ENCODE measurements at regions not wholly inside any gene's neighbourhood (a gene's known extent, or its start where the extent isn't known, plus 50 kb on each side); places are given as distances from the start of the nearest gene placed in this dataset.
A peak's percentile ranks its signal among the peaks of the same experiment; 100 is the strongest.

- H3K9me2 ChIP-seq (replicated peaks; ENCODE audit: control insufficient read depth, low read length): no peaks in the 10 kb centered on the region
- no peaks in the 10 kb centered on the region for H4K20me1 ChIP-seq (ENCODE audit: control insufficient read depth, insufficient read depth, low read depth, low read length)
- H3K27me3 ChIP-seq (ENCODE audit: control insufficient read depth, low read length): no peaks in the 10 kb centered on the region
- no peaks in the 10 kb centered on the region for H3F3A ChIP-seq (ENCODE audit: control insufficient read depth, insufficient read depth)
- TF ChIP-seq, protein P1, sequence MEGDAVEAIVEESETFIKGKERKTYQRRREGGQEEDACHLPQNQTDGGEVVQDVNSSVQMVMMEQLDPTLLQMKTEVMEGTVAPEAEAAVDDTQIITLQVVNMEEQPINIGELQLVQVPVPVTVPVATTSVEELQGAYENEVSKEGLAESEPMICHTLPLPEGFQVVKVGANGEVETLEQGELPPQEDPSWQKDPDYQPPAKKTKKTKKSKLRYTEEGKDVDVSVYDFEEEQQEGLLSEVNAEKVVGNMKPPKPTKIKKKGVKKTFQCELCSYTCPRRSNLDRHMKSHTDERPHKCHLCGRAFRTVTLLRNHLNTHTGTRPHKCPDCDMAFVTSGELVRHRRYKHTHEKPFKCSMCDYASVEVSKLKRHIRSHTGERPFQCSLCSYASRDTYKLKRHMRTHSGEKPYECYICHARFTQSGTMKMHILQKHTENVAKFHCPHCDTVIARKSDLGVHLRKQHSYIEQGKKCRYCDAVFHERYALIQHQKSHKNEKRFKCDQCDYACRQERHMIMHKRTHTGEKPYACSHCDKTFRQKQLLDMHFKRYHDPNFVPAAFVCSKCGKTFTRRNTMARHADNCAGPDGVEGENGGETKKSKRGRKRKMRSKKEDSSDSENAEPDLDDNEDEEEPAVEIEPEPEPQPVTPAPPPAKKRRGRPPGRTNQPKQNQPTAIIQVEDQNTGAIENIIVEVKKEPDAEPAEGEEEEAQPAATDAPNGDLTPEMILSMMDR (IDR thresholded peaks at IDR 0.05; ENCODE audit: low read depth, low read length, poor library complexity, severe bottlenecking): no peak
- no peak for TF ChIP-seq EZH2phosphoT487 (IDR thresholded peaks at IDR 0.05; ENCODE audit: borderline replicate concordance, low read length)
- H3K79me2 ChIP-seq (ENCODE audit: control insufficient read depth, low read length): no peaks in the 10 kb centered on the region
- no peak overlapping the region for H3K4me2 ChIP-seq (ENCODE audit: low read length)
- no peak overlapping the region for H3K4me3 ChIP-seq (ENCODE audit: low read length)
- H3K36me3 ChIP-seq (ENCODE audit: control insufficient read depth, low read length): no peaks in the 10 kb centered on the region
- H3K9me3 ChIP-seq (ENCODE audit: control insufficient read depth, insufficient read depth, low read length): no peaks in the 10 kb centered on the region
- H3K27ac ChIP-seq (ENCODE audit: low read depth, low read length): no peak overlapping the region
- no peaks in the 10 kb centered on the region for H3K4me1 ChIP-seq (ENCODE audit: control insufficient read depth, low read length)
These were observed 288.8 kb downstream of the GPATCH2 start for GRCh38 chr1:217342105-217342504.

GRCh38 chr1:217336724-217337123, 294.2 kb downstream of the GPATCH2 start:
- Histone ChIP-seq H3K4me3 (ENCODE audit: low read length) (no peak overlapping the region), H3F3A (ENCODE audit: control insufficient read depth, insufficient read depth) (no peaks in the 10 kb centered on the region), H3K27me3 (ENCODE audit: control insufficient read depth, low read length) (no peaks in the 10 kb centered on the region), H3K4me1 (ENCODE audit: control insufficient read depth, low read length) (no peaks in the 10 kb centered on the region), H3K9me2 (replicated peaks; ENCODE audit: control insufficient read depth, low read length) (no peaks in the 10 kb centered on the region), H4K20me1 (ENCODE audit: control insufficient read depth, insufficient read depth, low read depth, low read length) (no peaks in the 10 kb centered on the region), H3K4me2 (ENCODE audit: low read length) (no peak overlapping the region), H3K36me3 (ENCODE audit: control insufficient read depth, low read length) (no peaks in the 10 kb centered on the region), H3K27ac (ENCODE audit: low read depth, low read length) (no peak overlapping the region), H3K79me2 (ENCODE audit: control insufficient read depth, low read length) (no peaks in the 10 kb centered on the region), H3K9me3 (ENCODE audit: control insufficient read depth, insufficient read depth, low read length) (no peaks in the 10 kb centered on the region)
- TF ChIP-seq EZH2phosphoT487 (IDR thresholded peaks at IDR 0.05; ENCODE audit: borderline replicate concordance, low read length): no peak
- TF ChIP-seq, protein P1 (IDR thresholded peaks at IDR 0.05; ENCODE audit: low read depth, low read length, poor library complexity, severe bottlenecking): no peak

DNA sequence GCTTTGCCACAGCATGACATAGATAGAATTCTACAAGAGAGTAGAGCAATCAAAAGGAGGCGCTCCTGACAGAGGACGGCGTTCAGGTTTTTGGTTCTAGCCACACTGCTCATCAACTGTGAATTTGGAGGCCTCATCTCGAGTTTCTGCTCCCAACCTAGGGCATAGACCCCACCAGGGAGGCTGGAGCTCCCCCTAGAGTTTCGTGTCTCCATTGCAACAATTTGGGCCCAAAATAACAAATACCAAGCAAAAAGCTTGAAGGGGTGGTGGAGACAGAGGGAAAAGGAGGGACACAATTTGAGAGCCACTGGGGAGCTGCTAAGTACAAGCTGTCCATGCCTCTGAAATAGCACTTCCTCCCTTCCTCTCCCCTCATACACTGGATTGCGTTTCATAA, 297.0 kb downstream of the GPATCH2 start:
- no peak overlapping the region for H3K27ac ChIP-seq (ENCODE audit: low read depth, low read length)
- no peaks in the 10 kb centered on the region for H3K79me2 ChIP-seq (ENCODE audit: control insufficient read depth, low read length)
- H3K4me3 ChIP-seq (ENCODE audit: low read length): no peak overlapping the region
- no peak for TF ChIP-seq EZH2phosphoT487 (IDR thresholded peaks at IDR 0.05; ENCODE audit: borderline replicate concordance, low read length)
- TF ChIP-seq, protein P1 (IDR thresholded peaks at IDR 0.05; ENCODE audit: low read depth, low read length, poor library complexity, severe bottlenecking): peak; percentile 80
- no peaks in the 10 kb centered on the region for H3K9me2 ChIP-seq (replicated peaks; ENCODE audit: control insufficient read depth, low read length)
- no peaks in the 10 kb centered on the region for H3K9me3 ChIP-seq (ENCODE audit: control insufficient read depth, insufficient read depth, low read length)
- no peaks in the 10 kb centered on the region for H3K27me3 ChIP-seq (ENCODE audit: control insufficient read depth, low read length)
- H3K4me1 ChIP-seq (ENCODE audit: control insufficient read depth, low read length): no peaks in the 10 kb centered on the region
- H4K20me1 ChIP-seq (ENCODE audit: control insufficient read depth, insufficient read depth, low read depth, low read length): no peaks in the 10 kb centered on the region
- no peaks in the 10 kb centered on the region for H3K36me3 ChIP-seq (ENCODE audit: control insufficient read depth, low read length)
- H3F3A ChIP-seq (ENCODE audit: control insufficient read depth, insufficient read depth): no peaks in the 10 kb centered on the region
- no peak overlapping the region for H3K4me2 ChIP-seq (ENCODE audit: low read length)

Measured in DOHH2 (cell line).